IMR-90 (cell line): ENCODE measurements at regions not wholly inside any gene's neighbourhood (a gene's known extent, or its start where the extent isn't known, plus 50 kb on each side); places are given as distances from the start of the nearest gene placed in this dataset.

Source experiments
- CTCF ChIP-seq: conservative IDR thresholded peaks from 2 replicates; pipeline ENCODE4 v1.5.1; 2012; ENCODE audit warnings: mild to moderate bottlenecking, low read depth, low read length, improper control_type of control experiment
- POLR2A ChIP-seq: IDR thresholded peaks from 2 replicates; pipeline ENCODE4 v1.6.1; 2012; ENCODE audit warnings: mild to moderate bottlenecking, low read depth, low read length
- RCOR1 ChIP-seq: IDR thresholded peaks from 2 replicates; pipeline ENCODE4 v1.6.1; 2012; ENCODE audit warnings: mild to moderate bottlenecking, low read length, improper control_type of control experiment; ENCODE audit not compliant: insufficient replicate concordance

GRCh38 chr5:167533814-167534795 is 757.3 kb upstream of the WWC1 start:
- no peak for TF ChIP-seq POLR2A
- no peak for TF ChIP-seq RCOR1
- TF ChIP-seq CTCF, result no peak
